HG03558 (cell line): ENCODE measurements at regions not wholly inside any gene's neighbourhood (a gene's known extent, or its start where the extent isn't known, plus 50 kb on each side); places are given as distances from the start of the nearest gene placed in this dataset.

Source experiments
- ATAC-seq: cut with Tn5 transposase; IDR thresholded peaks from one replicate; pipeline ENCODE4 v1.9.1; 2021; ENCODE audit warnings: moderate number of reproducible peaks; ENCODE audit not compliant: unreplicated experiment; ENCODE audit errors: extremely low read depth

- no peak for ATAC-seq
Measured at GRCh38 chr13:53605326-53605725, 576.7 kb downstream of the OLFM4 start.

GRCh38 chr13:53612200-53612599 is 583.6 kb downstream of the OLFM4 start:
- ATAC-seq: no peak

DNA sequence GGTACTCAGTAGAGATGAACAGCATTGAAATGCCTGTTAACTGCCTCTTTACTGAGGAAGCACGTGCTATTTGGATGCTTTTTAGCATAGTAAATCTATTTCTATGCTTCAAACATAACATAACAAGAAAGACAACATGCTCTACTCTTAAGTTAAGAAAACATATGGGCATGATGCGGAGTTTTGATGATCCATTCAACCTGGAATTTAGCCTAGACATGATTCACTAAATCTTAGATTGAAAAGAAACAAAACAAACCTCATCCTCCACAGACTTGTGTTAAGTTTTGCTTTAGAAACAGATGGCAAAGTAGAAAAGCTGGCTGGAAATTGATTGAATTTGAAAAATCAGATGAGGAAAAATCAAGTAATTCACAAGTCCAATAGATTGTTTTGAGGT is 593.8 kb downstream of the OLFM4 start:
- ATAC-seq: no peak

DNA sequence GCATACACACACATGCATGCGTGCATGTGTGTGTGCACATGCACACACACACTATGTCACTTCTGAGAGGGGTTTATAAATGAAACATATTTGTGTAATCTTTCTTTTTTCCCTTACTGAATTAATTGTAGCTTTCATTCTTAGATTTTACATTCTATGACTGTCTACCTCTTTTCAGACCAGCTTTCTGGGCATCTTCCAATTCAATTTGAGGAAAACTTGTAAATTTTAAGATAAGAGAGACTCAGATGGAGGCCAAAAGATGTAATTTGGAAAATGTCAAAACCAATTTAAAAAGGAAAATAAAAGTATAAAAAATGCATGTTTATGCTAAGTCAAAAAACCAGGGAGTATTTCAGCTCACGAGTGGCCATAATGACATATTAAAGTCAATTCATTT is 594.5 kb downstream of the OLFM4 start:
- ATAC-seq: no peak

DNA sequence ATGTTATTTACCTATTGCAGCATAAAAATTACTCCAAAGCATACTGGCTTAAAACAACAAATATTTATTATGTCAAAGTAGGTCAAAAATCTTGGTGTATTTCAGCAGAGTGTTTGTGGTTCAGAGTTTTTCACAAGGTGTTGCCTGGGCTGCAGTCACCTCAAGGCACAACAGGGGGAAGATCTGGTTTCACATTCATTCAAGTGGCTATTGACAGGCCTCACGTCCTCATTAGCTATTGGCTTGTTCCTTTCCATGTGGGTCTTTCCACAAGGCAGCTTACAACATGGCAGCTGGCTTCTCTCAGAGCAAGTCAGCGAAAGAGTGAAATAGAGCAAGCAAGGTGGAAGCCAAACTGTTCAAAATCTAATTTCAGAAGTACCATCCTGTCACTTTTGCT is 602.9 kb downstream of the OLFM4 start:
- ATAC-seq: no peak

DNA sequence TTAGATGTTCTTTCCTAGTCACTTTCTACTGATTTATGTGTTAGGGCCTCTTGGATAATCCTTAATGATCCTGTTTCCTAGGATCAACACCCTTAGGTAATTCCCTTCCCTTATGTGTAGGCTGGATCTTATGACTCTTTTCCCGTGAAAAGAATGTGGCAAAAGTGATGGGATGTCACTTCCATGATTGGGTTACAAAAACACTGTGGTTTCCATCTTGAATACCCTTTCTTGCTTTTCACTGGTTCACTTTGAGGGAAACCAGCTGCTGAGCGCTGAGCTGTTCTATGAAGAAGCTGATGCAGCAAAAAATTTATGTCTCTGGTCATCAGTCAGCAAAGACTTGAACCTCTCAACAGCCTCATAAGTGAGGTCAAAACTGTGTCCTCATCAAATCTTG is 609.4 kb downstream of the OLFM4 start:
- ATAC-seq: no peak

DNA sequence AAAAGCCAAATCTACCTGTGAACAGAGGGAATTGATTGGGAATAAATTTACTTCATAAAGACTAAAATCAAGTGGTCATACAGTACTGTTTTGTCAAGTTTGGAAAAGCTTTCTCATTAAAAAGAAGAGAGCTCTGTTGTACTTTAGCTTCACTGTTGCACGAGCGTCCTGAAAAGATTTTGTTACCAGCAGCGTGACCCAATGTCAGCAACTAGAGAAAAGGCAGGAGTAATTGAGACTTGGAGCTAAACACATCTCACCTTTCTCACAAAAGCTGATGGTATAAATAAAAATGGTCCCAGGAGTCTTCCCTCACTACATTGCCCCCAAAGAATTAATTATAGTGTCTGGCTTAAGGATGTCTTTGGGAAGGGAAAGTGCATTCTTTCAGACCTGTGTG is 613.7 kb downstream of the OLFM4 start:
- ATAC-seq: no peak

DNA sequence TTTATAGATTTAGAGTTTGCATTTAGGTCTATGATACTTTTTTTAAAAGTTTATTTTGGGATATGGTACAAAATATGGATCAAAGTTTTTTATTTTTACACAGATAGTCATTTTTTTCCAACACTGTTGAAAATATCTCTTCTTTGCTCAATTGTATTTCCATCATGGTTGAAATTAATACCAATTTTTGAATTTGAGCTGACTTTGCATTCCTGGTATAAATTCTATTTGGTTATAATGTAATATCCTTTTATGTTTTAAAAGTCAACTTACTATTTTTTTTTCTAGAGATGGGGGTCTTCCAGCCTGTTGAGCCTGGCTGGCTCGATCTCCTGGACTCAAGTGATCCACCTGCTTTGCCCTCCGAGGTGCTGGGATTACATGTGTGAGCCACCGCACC is 620.1 kb downstream of the OLFM4 start:
- no peak for ATAC-seq

DNA sequence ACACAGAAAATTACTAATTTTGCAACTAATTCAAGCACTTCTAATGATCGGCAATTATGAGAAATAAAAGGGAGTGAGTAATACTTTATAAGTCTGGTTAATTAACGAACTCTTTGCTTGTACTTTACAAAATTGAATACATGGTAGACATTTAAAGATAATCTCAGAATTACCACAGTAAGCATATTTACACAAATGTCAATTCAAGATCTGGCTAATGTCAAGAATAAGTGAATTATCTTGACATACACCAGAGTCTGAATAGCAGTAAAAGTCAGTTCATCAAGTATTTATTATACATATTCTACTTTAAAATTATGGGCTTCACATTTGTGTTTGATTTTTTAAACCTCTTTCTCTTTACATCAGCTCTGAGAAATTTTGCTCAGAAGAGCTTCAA is 643.4 kb downstream of the OLFM4 start:
- no peak for ATAC-seq

GRCh38 chr13:53683146-53683545 is 654.5 kb downstream of the OLFM4 start:
- no peak for ATAC-seq

GRCh38 chr13:53683608-53684007 is 655.0 kb downstream of the OLFM4 start:
- no peak for ATAC-seq

DNA sequence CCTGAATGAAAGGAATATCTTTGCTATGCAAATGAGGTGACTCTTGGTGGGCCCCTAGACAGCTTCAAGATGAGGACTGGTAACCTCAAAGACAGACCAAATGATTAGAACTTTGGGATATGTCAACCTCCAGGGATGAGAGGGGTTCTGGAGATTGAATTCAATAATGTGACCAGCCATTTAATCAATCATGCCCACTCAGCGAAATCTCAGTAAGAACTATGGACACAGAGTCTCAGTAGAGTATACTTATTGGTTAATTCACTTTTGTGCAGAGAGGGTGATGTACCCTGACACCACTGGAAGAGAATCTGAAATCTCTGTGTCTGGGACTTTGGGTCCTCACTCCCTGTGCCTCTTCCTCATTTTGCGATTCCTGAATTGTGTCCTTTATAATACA is 662.8 kb downstream of the OLFM4 start:
- no peak for ATAC-seq

GRCh38 chr13:53694814-53695532 is 666.4 kb downstream of the OLFM4 start:
- ATAC-seq: no peak

GRCh38 chr13:53703371-53704080 is 674.9 kb downstream of the OLFM4 start:
- ATAC-seq: no peak

DNA sequence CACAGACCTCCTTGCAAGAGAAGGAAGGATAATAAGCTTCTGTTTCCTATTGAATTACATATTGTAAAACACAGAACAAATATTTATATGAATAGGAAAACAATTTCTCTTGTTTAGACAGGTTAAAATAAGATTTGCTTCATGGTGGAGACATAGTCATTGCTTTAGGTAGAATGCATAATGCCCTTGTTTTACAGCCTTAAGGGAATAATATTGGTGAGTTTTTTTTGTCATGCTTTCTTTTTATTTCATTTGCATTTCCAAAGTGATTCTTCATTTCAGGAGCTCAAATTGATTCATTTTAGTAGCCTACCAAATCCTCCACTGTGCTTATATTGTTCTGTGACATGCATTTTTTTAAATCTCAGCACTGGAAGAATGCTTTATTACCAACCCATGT is 690.7 kb downstream of the OLFM4 start:
- ATAC-seq: no peak

GRCh38 chr13:53732664-53733063 is 704.1 kb downstream of the OLFM4 start:
- ATAC-seq: no peak

DNA sequence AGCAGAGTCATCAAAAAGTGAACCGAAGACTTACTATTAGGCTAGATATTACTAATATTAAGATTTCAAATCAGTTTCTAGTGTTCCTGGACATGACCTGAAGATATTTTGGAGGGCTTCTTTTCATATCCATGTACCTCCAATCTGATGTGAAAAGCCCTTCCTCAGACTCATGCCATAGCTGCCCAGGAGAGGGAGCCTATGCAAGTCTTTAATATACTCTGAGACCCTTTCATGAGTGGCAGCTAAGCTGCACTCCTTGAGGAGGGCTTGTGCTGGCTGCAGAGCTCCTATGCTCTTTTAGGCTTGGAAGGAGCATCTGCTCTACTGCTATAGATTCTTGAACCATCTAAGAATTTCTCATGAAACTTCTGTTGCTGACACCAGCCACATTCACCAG is 715.3 kb downstream of the OLFM4 start:
- no peak for ATAC-seq

DNA sequence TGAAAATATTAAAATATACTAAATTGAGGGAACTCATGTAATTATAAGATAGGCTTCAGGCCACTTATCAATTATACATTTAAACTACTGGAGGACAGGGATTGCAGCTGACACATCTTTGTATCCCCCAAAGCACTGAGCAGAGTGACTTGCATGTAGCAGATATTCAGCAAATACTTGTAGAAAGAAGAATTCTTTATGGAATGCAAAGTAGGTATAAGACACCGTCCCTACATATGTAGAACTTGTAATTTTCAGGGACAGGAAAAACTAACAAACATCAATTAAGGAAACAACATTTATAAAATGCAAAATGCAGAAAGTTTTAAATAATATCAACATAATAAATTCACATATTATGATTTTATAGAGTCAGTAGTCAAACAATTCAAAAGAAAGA is 719.2 kb downstream of the OLFM4 start:
- no peak for ATAC-seq

DNA sequence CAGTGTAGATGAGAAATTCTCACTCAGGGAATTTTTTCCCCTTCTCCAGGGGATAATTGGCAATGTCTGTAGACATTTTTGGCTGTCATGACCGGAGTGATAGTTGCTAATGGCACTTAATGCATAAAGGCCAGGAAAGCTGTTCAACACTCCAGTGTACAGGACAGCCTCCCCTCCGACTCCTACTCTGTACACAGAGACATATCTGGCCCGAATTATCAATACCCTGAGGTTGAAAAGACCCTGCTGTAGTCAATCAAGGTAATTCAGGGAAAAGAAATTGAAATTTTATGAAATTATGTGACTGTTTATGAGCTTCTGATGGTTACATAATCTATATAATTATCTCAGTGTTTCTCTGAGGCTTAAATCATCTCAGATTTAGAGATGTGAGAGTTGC is 720.7 kb downstream of the OLFM4 start:
- no peak for ATAC-seq

DNA sequence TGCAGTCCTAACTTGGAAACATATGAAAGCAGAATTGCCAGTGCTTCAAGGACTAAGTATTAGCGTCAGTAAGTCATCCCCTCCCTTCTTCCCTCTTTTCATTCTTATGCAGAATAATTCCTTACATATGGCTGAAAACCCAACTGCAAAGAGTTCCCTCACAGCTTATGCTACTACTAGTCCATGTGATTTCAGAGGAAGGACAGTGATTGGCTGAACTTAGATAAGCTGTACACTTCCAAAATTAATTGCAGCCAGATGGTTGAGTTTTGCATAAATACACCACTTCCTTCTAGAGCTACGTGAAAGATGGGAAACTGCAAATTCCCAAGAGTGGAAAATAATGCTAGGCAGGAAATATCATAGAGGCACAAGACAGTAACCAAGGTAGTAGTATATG is 730.4 kb downstream of the OLFM4 start:
- ATAC-seq: no peak

DNA sequence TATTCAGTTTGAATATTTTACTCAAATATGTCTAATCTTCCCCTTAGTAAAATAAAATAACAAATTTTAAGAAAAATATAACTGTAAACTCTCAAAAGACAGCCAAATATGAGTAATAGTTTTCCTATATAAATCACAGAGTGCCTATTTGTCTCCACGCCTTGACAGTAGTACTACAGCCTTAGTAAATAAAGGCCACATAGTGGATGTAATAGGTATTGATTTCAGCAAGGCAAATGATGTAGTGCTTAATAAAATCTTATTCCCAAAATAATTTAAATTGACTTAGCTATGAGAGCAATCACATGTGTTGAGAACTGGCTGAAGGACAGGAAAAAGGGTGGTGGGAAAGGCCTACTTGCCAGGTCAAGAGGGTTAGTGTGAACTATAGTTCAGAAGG is 747.2 kb downstream of the OLFM4 start:
- ATAC-seq: no peak

DNA sequence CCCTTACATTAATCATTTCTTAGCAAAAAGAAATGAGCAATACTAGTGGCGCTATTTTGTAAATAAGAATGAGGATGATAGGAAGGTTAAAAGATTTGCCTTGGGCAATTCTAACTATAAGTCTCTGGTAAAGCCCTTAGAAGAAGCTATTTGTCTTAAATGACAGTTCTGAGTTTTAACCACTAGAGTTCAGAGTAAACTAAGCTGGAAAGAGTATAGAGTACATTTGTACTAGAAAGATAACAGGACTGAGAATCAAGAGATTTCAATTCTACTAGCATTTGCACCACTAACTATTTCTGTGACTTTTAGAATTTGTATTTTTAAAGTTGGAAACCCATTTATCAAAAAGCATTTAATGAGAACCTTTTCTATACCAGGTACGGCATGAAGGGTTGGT is 750.3 kb downstream of the OLFM4 start:
- ATAC-seq: no peak
